Spleen (tissue), 11 donors: ENCODE measurements at regions not wholly inside any gene's neighbourhood (a gene's known extent, or its start where the extent isn't known, plus 50 kb on each side); places are given as distances from the start of the nearest gene placed in this dataset.

Source experiments
- DNase-seq: peaks from one replicate; pipeline ENCODE4 v3.0.0-alpha.2; 2020
- H3K27ac ChIP-seq, 8 donors: fragments of 200-600 bp; sonication (generic) in 7 of 8; 1 replicate in 4 of 8; 2 replicates in 4 of 8; pipeline versions ENCODE4 v1.5.0 to v1.8.0; 2016 to 2021; ENCODE audit warnings: inconsistent platforms in 4 of 8, mild to moderate bottlenecking in 4 of 8, moderate library complexity in 1 of 8
- H3K27me3 ChIP-seq, 7 donors: fragments of 200-600 bp; sonication (generic) in 6 of 7; replicated peaks in 1 of 7; 1 replicate in 4 of 7; 2 replicates in 3 of 7; pipeline versions ENCODE4 v1.5.0 to v1.8.0; 2016 to 2021; ENCODE audit warnings: inconsistent platforms in 3 of 7, mild to moderate bottlenecking in 1 of 7
- H3K36me3 ChIP-seq, 6 donors: fragments of 200-600 bp; sonication (generic) in 5 of 6; 1 replicate in 4 of 6; 2 replicates in 2 of 6; pipeline versions ENCODE4 v1.5.0 to v1.8.0; 2016 to 2021; ENCODE audit warnings: inconsistent platforms in 2 of 6
- H3K4me1 ChIP-seq, 6 donors: fragments of 200-600 bp; sonication (generic) in 5 of 6; 1 replicate in 3 of 6; 2 replicates in 3 of 6; pipeline versions ENCODE4 v1.5.0 to v1.8.0; 2016 to 2021; ENCODE audit warnings: inconsistent platforms in 3 of 6
- H3K4me3 ChIP-seq, 8 donors: fragments of 200-600 bp; sonication (generic) in 7 of 8; 1 replicate in 4 of 8; 2 replicates in 4 of 8; pipeline versions ENCODE4 v1.5.0 to v1.8.0; 2016 to 2021; ENCODE audit warnings: inconsistent platforms in 4 of 8, mild to moderate bottlenecking in 4 of 8, moderate library complexity in 2 of 8
- H3K9me3 ChIP-seq, 8 donors: fragments of 200-600 bp; sonication (generic) in 7 of 8; 1 replicate in 4 of 8; 2 replicates in 4 of 8; pipeline versions ENCODE4 v1.5.0 to v1.8.0; 2016 to 2021; ENCODE audit warnings: inconsistent platforms in 4 of 8
- CTCF ChIP-seq, 11 experiments: fragments of 200-600 bp in 7 of 11; fragments of 450-650 bp in 4 of 11; sonication (generic) in 4 of 11; IDR thresholded peaks in 8 of 11; conservative IDR thresholded peaks in 3 of 11; 1 replicate in 7 of 11; 2 replicates in 4 of 11; pipeline versions ENCODE4 v1.4.0 to v1.8.0; 2016 to 2021; ENCODE audit warnings: antibody characterized with exemption in 11 of 11, inconsistent platforms in 4 of 11, mild to moderate bottlenecking in 1 of 11
- POLR2A ChIP-seq, 3 donors: fragments of 450-650 bp; IDR thresholded peaks; one replicate each; pipeline ENCODE4 v1.5.1; 2017; ENCODE audit warnings: antibody characterized with exemption in 3 of 3, mild to moderate bottlenecking in 1 of 3
- POLR2AphosphoS5 ChIP-seq, 3 donors: sonication (generic); formaldehyde crosslinking; IDR thresholded peaks; one replicate each; pipeline ENCODE4 v1.5.1; 2017; ENCODE audit warnings: antibody characterized with exemption in 3 of 3
- WGBS, 5 donors: extraction: QIAGEN DNeasy Blood & Tissue Kit in 3 of 5; methylation state at CpG; one replicate each; pipeline versions ENCODE4 v1.1.5 to v1.1.7; 2013 to 2018; 5-methylcytosine and 5-hydroxymethylcytosine counted together
- intact Hi-C: fragments of 100-400 bp; cut with DNase I; formaldehyde crosslinking; loops from one replicate; pipeline ENCODE4 v1.15.0; 2023; ENCODE audit warnings: low total_unique reads
- donor health status: healthy with polysubstance abuse.
- donor health status: DM: no; HTN: no; CAD: no; lungs with moderate emphysema.
- donor health status: DM: no; HTN: no; CAD: no.
- donor health status: Bipolar disorder and iron deficiency.
- donor health status: healthy.
- donor health status: DM: no; HTN: no; CAD: no.
- donor health status: DM: yes; HTN: yes; CAD: no.

- Histone ChIP-seq H3K9me3 (peaks cover 0 to 10% (median 0%) of the 10 kb centered on the region in 8 donors), H3K27ac (no peak overlapping the region), H3K4me3 (no peak overlapping the region), H3K27me3 (no peaks in the 10 kb centered on the region), H3K36me3 (no peaks in the 10 kb centered on the region), H3K4me1 (no peaks in the 10 kb centered on the region)
- TF ChIP-seq POLR2A (IDR thresholded peaks at IDR 0.05) = no peak
- no peak for TF ChIP-seq POLR2AphosphoS5 (IDR thresholded peaks at IDR 0.05)
- no peak for TF ChIP-seq CTCF (IDR thresholded peaks at IDR 0.05 in 8 of 11, conservative IDR thresholded peaks at IDR 0.05 in 3 of 11)
- intact Hi-C loops = no loop called here
- no peak for DNase-seq
- 66 to 88% (median 79%) methylated on average over 4 of the region's 4 CpGs for WGBS, 5 donors
Measured at GRCh38 chr2:49426996-49427395, 272.7 kb upstream of the FSHR start.

GRCh38 chr2:49416252-49416651, 261.9 kb upstream of the FSHR start:
- Histone ChIP-seq H3K9me3 (no peaks in the 10 kb centered on the region), H3K27me3 (no peaks in the 10 kb centered on the region), H3K4me1 (no peaks in the 10 kb centered on the region), H3K36me3 (no peaks in the 10 kb centered on the region), H3K4me3 (no peak overlapping the region), H3K27ac (no peak overlapping the region)
- no peak for TF ChIP-seq POLR2A (IDR thresholded peaks at IDR 0.05)
- no peak for TF ChIP-seq POLR2AphosphoS5 (IDR thresholded peaks at IDR 0.05)
- TF ChIP-seq CTCF (IDR thresholded peaks at IDR 0.05 in 8 of 11, conservative IDR thresholded peaks at IDR 0.05 in 3 of 11) = no peak
- intact Hi-C loops = no loop called here
- DNase-seq = no peak

- H3K27ac ChIP-seq = no peak overlapping the region
- H3K4me1 ChIP-seq = no peaks in the 10 kb centered on the region
- no peak overlapping the region for H3K4me3 ChIP-seq
- H3K36me3 ChIP-seq = no peaks in the 10 kb centered on the region
- WGBS, 5 donors = 62 to 73% (median 70%) methylated on average over 4 of the region's 4 CpGs
- no peak for TF ChIP-seq POLR2AphosphoS5 (IDR thresholded peaks at IDR 0.05)
- TF ChIP-seq CTCF (IDR thresholded peaks at IDR 0.05 in 8 of 11, conservative IDR thresholded peaks at IDR 0.05 in 3 of 11) = no peak
- TF ChIP-seq POLR2A (IDR thresholded peaks at IDR 0.05) = no peak
- intact Hi-C loops = no loop called here
- DNase-seq = no peak
- H3K27me3 ChIP-seq = no peaks in the 10 kb centered on the region
- peaks cover 0 to 14% (median 3%) of the 10 kb centered on the region in 8 donors for H3K9me3 ChIP-seq
Measured at GRCh38 chr2:49404108-49404507, 249.8 kb upstream of the FSHR start.

- H3K36me3 ChIP-seq = no peaks in the 10 kb centered on the region
- intact Hi-C loops = no loop called here
- H3K27ac ChIP-seq = no peak overlapping the region
- DNase-seq = no peak
- no peaks in the 10 kb centered on the region for H3K4me1 ChIP-seq
- no peaks in the 10 kb centered on the region for H3K27me3 ChIP-seq
- TF ChIP-seq CTCF (IDR thresholded peaks at IDR 0.05 in 8 of 11, conservative IDR thresholded peaks at IDR 0.05 in 3 of 11) (no peak), POLR2AphosphoS5 (IDR thresholded peaks at IDR 0.05) (no peak), POLR2A (IDR thresholded peaks at IDR 0.05) (no peak)
- 76 to 88% (median 82%) methylated on average over 2 of the region's 2 CpGs for WGBS, 5 donors
- no peak overlapping the region for H3K4me3 ChIP-seq
- H3K9me3 ChIP-seq = peaks cover 0 to 9% (median 2%) of the 10 kb centered on the region in 8 donors
Measured at GRCh38 chr2:49403637-49404036, 249.3 kb upstream of the FSHR start.
